DMS114 treated with DMSO at 0.1 percent for 48 hours (cell line): ENCODE measurements at regions not wholly inside any gene's neighbourhood (a gene's known extent, or its start where the extent isn't known, plus 50 kb on each side); places are given as distances from the start of the nearest gene placed in this dataset.
A peak's percentile ranks its signal among the peaks of the same experiment; 100 is the strongest.

Experiments used
- DNase-seq: peaks from one replicate; lab custom pipeline; 2025; ENCODE audit not compliant: unreplicated experiment; lab: John Stamatoyannopoulos, UW

- DNase-seq, result peak; percentile 7
These were observed 59.8 kb downstream of the VAX1 start for GRCh38 chr10:117078168-117078837.

GRCh38 chr10:117075064-117075463, 63.0 kb downstream of the VAX1 start:
- DNase-seq, result no peak

- DNase-seq, result no peak
These were observed 63.4 kb downstream of the VAX1 start for GRCh38 chr10:117074621-117075020.

GRCh38 chr10:117071286-117072050, 66.5 kb upstream of the SHTN1 start:
- no peak for DNase-seq
